ENCODE measurements at regions not wholly inside any gene's neighbourhood (a gene's known extent, or its start where the extent isn't known, plus 50 kb on each side); places are given as distances from the start of the nearest gene placed in this dataset.

DNA sequence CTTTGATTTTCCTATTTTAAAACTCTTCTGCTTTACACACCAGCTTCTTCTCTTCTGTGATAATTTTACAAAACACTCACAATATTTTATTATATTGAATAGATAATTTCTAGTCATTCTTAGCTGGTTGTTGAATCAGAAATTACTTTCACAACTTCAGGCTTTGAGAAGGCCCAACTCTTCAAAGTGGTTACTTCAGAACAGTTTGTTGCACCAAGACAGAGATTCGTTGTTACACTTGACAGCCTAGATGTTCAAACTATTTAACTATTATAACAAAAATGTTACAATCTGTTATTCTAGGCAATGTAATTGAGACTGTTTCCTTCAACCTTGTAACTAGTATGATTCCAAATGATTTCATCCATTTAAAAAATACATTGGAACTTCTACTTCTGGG is 333.2 kb upstream of the CHORDC1 start:
- TF ChIP-seq CTCF (IDR thresholded peaks at IDR 0.05) = no peak
- Histone ChIP-seq H3K9me3 (no peaks in the 10 kb centered on the region), H3K4me1 (no peaks in the 10 kb centered on the region), H3K4me3 (no peak overlapping the region), H3K27me3 (no peaks in the 10 kb centered on the region), H3K27ac (no peak overlapping the region), H3K36me3 (no peaks in the 10 kb centered on the region)
- DNase-seq (ENCODE audit: low spot score in 2 of 2) = no peak
- intact Hi-C loops (cut with DNase I) = no loop called here

GRCh38 chr11:90555477-90555876 is 332.6 kb upstream of the CHORDC1 start:
- intact Hi-C loops (cut with DNase I) = no loop called here
- Histone ChIP-seq H3K9me3 (no peaks in the 10 kb centered on the region), H3K27me3 (no peaks in the 10 kb centered on the region), H3K4me1 (no peaks in the 10 kb centered on the region), H3K36me3 (no peaks in the 10 kb centered on the region), H3K4me3 (no peak overlapping the region), H3K27ac (no peak overlapping the region)
- no peak for TF ChIP-seq CTCF (IDR thresholded peaks at IDR 0.05)
- DNase-seq (ENCODE audit: low spot score in 2 of 2) = no peak

- no peak overlapping the region for H3K4me3 ChIP-seq
- no peak for TF ChIP-seq CTCF (IDR thresholded peaks at IDR 0.05)
- no peaks in the 10 kb centered on the region for H3K4me1 ChIP-seq
- intact Hi-C loops (cut with DNase I) = no loop called here
- H3K36me3 ChIP-seq = no peaks in the 10 kb centered on the region
- no peak overlapping the region for H3K27ac ChIP-seq
- DNase-seq (ENCODE audit: low spot score in 2 of 2) = no peak
- H3K9me3 ChIP-seq = no peaks in the 10 kb centered on the region
- H3K27me3 ChIP-seq = no peaks in the 10 kb centered on the region
Observed at GRCh38 chr11:90542092-90542491, 319.2 kb upstream of the CHORDC1 start.

DNA sequence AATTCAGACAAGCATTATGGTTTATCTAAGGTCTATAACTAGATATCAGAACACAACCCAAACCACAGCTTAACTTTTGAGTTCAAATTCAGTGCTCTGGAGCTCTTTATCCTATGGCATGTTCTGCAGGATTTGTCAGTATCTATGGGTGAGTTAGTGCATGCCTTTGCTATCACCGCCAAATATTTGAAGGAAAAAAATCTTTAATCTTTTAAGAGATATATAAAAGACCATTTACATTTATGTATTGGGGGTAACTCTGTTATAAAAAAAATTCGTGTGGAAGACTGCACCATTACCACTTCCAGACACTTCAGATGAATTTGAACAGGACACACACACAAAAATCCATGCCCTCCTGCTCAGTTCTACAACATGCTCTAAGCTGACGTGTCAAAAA is 313.5 kb upstream of the CHORDC1 start:
- DNase-seq (ENCODE audit: low spot score in 2 of 2) = no peak
- Histone ChIP-seq H3K36me3 (no peaks in the 10 kb centered on the region), H3K9me3 (no peaks in the 10 kb centered on the region), H3K4me3 (no peak overlapping the region), H3K27ac (no peak overlapping the region), H3K27me3 (no peaks in the 10 kb centered on the region), H3K4me1 (no peaks in the 10 kb centered on the region)
- intact Hi-C loops (cut with DNase I) = no loop called here
- no peak for TF ChIP-seq CTCF (IDR thresholded peaks at IDR 0.05)

DNA sequence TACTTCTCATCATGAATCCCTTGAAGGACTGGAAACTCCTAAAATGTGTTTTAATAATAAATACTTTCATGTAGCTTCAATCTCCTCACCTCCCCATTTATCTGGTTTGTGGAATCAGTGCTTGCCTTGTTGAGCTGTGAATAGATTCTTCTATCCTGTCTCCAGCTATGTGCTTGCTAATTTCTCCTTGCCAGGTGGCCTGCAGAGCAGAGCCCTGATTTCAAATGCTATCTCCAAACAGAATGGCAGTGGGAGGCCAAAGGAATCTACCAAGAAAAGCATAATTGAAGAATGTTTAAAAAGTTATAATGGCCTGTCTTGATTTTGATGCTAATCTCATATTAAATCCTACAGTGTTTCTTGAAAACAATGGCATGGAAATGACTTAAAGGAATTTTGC is 309.3 kb upstream of the CHORDC1 start:
- no peak for TF ChIP-seq CTCF (IDR thresholded peaks at IDR 0.05)
- DNase-seq (ENCODE audit: low spot score in 2 of 2) = no peak
- Histone ChIP-seq H3K36me3 (no peaks in the 10 kb centered on the region), H3K9me3 (no peaks in the 10 kb centered on the region), H3K4me1 (no peaks in the 10 kb centered on the region), H3K27ac (no peak overlapping the region), H3K4me3 (no peak overlapping the region), H3K27me3 (no peaks in the 10 kb centered on the region)
- intact Hi-C loops (cut with DNase I) = no loop called here

DNA sequence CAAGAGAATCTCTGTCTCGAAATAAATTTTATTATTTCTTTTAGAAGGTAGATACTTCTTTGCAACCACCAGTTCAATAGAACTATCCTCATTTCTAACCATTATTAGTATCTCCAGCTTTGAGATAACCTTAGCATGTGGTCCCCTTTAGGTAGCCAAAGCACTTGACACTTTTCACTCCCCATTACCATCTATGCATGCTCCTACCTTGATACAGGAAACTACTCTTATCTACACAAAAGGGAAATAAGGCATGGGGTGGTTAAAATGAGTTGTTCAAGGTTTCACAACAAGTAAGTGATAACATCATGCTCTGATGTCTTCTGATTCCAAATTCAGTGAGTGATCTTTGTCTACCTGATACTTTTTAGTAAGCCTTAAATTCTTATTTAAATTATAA is 308.2 kb upstream of the CHORDC1 start:
- intact Hi-C loops (cut with DNase I) = no loop called here
- Histone ChIP-seq H3K36me3 (no peaks in the 10 kb centered on the region), H3K4me1 (no peaks in the 10 kb centered on the region), H3K27ac (no peak overlapping the region), H3K9me3 (no peaks in the 10 kb centered on the region), H3K4me3 (no peak overlapping the region), H3K27me3 (no peaks in the 10 kb centered on the region)
- TF ChIP-seq CTCF (IDR thresholded peaks at IDR 0.05) = no peak
- DNase-seq (ENCODE audit: low spot score in 2 of 2) = no peak

Data from ascending aorta (tissue), 2 donors.